H1 (cell line): ENCODE measurements at regions not wholly inside any gene's neighbourhood (a gene's known extent, or its start where the extent isn't known, plus 50 kb on each side); places are given as distances from the start of the nearest gene placed in this dataset.

ENCODE experiments used
- CTCF ChIA-PET: fragments of 300-600 bp; sonication (Branson Sonifier 250); formaldehyde crosslinking; loops from one replicate; lab custom pipeline; 2021; ENCODE audit not compliant: partially characterized antibody; lab: Charles Lee
- POLR2A ChIA-PET: fragments of 300-600 bp; sonication (Branson Sonifier 250); formaldehyde crosslinking; loops from one replicate; lab custom pipeline; 2021; ENCODE audit warnings: inconsistent platforms; ENCODE audit not compliant: partially characterized antibody; lab: Charles Lee
- DNase-seq, 2 experiments: peaks; one replicate each; pipeline versions ENCODE4 v3.0.0 to v3.0.0-alpha.2; 2010 to 2022; ENCODE audit warnings: low spot score in 2 of 2, low read depth in 1 of 2, mixed read lengths in 1 of 2
- FAIRE-seq: peaks from 2 replicates; lab custom pipeline; 2011; peaks lifted over from hg19 to GRCh38; lab: Jason Lieb, UNC
- H2AFZ ChIP-seq: 2 replicates; pipeline ENCODE4 v1.8.1; 2012; ENCODE audit warnings: low read length, inconsistent platforms
- H2AK5ac ChIP-seq: 2 replicates; pipeline ENCODE4 v1.6.1; 2013; ENCODE audit warnings: low read depth, low read length
- H2BK120ac ChIP-seq: replicated peaks from 2 replicates; pipeline ENCODE3; 2013; ENCODE audit warnings: low read depth, low read length, inconsistent platforms
- H2BK12ac ChIP-seq: 2 replicates; pipeline ENCODE4 v1.6.1; 2013; ENCODE audit warnings: low read depth, low read length
- H2BK15ac ChIP-seq: 2 replicates; pipeline ENCODE4 v1.6.1; 2013; ENCODE audit warnings: low read length
- H2BK20ac ChIP-seq: 2 replicates; pipeline ENCODE4 v1.6.1; 2013; ENCODE audit warnings: low read length
- H2BK5ac ChIP-seq: 2 replicates; pipeline ENCODE4 v1.6.1; 2013; ENCODE audit warnings: low read depth, low read length
- H3K14ac ChIP-seq: 2 replicates; pipeline ENCODE4 v1.6.1; 2013; ENCODE audit warnings: inconsistent platforms; ENCODE audit not compliant: insufficient read length
- H3K18ac ChIP-seq: 2 replicates; pipeline ENCODE4 v1.6.1; 2013; ENCODE audit warnings: low read length; ENCODE audit errors: extremely low read depth
- H3K23ac ChIP-seq: 2 replicates; pipeline ENCODE4 v1.6.1; 2013; ENCODE audit warnings: inconsistent platforms; ENCODE audit not compliant: insufficient read length
- H3K23me2 ChIP-seq: 2 replicates; pipeline ENCODE4 v1.6.1; 2013; ENCODE audit warnings: low read depth, low read length
- H3K27ac ChIP-seq: 2 replicates; pipeline ENCODE4 v1.6.1; 2011; ENCODE audit warnings: low read depth, low read length, inconsistent platforms
- H3K27me3 ChIP-seq, 4 experiments: replicated peaks in 1 of 4; 1 replicate in 1 of 4; 2 replicates in 3 of 4; pipeline versions ENCODE4 v1.6.1 to v1.8.1; 2011 to 2013; ENCODE audit warnings: low read length in 3 of 4, mild to moderate bottlenecking in 3 of 4, inconsistent platforms in 2 of 4, mixed read lengths in 2 of 4, moderate library complexity in 1 of 4; ENCODE audit not compliant: control insufficient read depth in 3 of 4, insufficient read depth in 3 of 4; ENCODE audit errors: extremely low read depth in 1 of 4
- H3K36me3 ChIP-seq, 4 experiments: 2 replicates each; pipeline versions ENCODE4 v1.6.1 to v1.8.1; 2011 to 2013; ENCODE audit warnings: mild to moderate bottlenecking in 4 of 4, low read length in 3 of 4, moderate library complexity in 2 of 4, control low read depth in 1 of 4, inconsistent platforms in 1 of 4; ENCODE audit not compliant: insufficient read depth in 4 of 4, control insufficient read depth in 2 of 4
- H3K4ac ChIP-seq: replicated peaks from 2 replicates; pipeline ENCODE3; 2013; ENCODE audit warnings: low read length, low read depth, mixed read lengths, inconsistent platforms; ENCODE audit not compliant: insufficient read length
- H3K4me1 ChIP-seq, 4 experiments: replicated peaks in 1 of 4; 1 replicate in 1 of 4; 2 replicates in 3 of 4; pipeline versions ENCODE4 v1.6.1 to v1.8.1; 2011 to 2013; ENCODE audit warnings: low read length in 3 of 4, inconsistent platforms in 2 of 4, mixed read lengths in 1 of 4; ENCODE audit not compliant: insufficient read depth in 4 of 4, control insufficient read depth in 3 of 4
- H3K4me2 ChIP-seq, 2 experiments: 2 replicates each; pipeline versions ENCODE4 v1.6.1 to v1.8.1; 2011 to 2013; ENCODE audit warnings: low read depth in 2 of 2, low read length in 2 of 2, control low read depth in 1 of 2, inconsistent platforms in 1 of 2, mild to moderate bottlenecking in 1 of 2; ENCODE audit not compliant: insufficient read depth in 1 of 2
- H3K4me3 ChIP-seq, 4 experiments: fragments of 200-600, 300-600 bp in 1 of 4; sonication (generic), shearing (Covaris generic), sonication (Bioruptor Twin) in 1 of 4; 2 replicates each; pipeline versions ENCODE4 v1.5.1 to v1.8.1; 2011 to 2016; ENCODE audit warnings: low read length in 4 of 4, low read depth in 3 of 4, control low read depth in 2 of 4, inconsistent platforms in 2 of 4, mild to moderate bottlenecking in 2 of 4, mixed read lengths in 1 of 4, moderate library complexity in 1 of 4; ENCODE audit not compliant: insufficient read depth in 2 of 4; ENCODE audit errors: extremely low read depth in 1 of 4
- H3K56ac ChIP-seq: replicated peaks from 2 replicates; pipeline ENCODE3; 2013; ENCODE audit warnings: low read depth, mild to moderate bottlenecking, mixed read lengths, low read length, inconsistent platforms; ENCODE audit not compliant: insufficient read length
- H3K79me1 ChIP-seq: 2 replicates; pipeline ENCODE4 v1.6.1; 2013; ENCODE audit warnings: low read depth, low read length, control low read depth
- H3K79me2 ChIP-seq, 2 experiments: 2 replicates each; pipeline versions ENCODE4 v1.6.1 to v1.8.1; 2012 to 2013; ENCODE audit warnings: low read length in 2 of 2, mild to moderate bottlenecking in 2 of 2, inconsistent platforms in 1 of 2; ENCODE audit not compliant: insufficient read depth in 2 of 2, control insufficient read depth in 1 of 2
- H3K9ac ChIP-seq, 4 experiments: replicated peaks in 1 of 4; 1 replicate in 1 of 4; 2 replicates in 3 of 4; pipeline versions ENCODE4 v1.6.1 to v1.8.1; 2011 to 2013; ENCODE audit warnings: low read depth in 3 of 4, low read length in 3 of 4, control low read depth in 2 of 4, mild to moderate bottlenecking in 2 of 4, moderate library complexity in 2 of 4, inconsistent platforms in 1 of 4; ENCODE audit errors: extremely low read depth in 1 of 4
- H3K9me3 ChIP-seq, 2 experiments: 2 replicates each; pipeline versions ENCODE4 v1.6.1 to v1.8.1; 2012 to 2013; ENCODE audit warnings: mild to moderate bottlenecking in 2 of 2, moderate library complexity in 2 of 2, control low read depth in 1 of 2, inconsistent platforms in 1 of 2, low read depth in 1 of 2, low read length in 1 of 2, mixed read lengths in 1 of 2; ENCODE audit not compliant: insufficient read depth in 2 of 2
- H4K20me1 ChIP-seq, 2 experiments: replicated peaks in 1 of 2; 2 replicates each; pipeline versions ENCODE3 to v1.8.1; 2011 to 2013; ENCODE audit warnings: inconsistent platforms in 2 of 2, low read length in 2 of 2, mild to moderate bottlenecking in 1 of 2; ENCODE audit not compliant: insufficient read depth in 2 of 2, control insufficient read depth in 1 of 2
- H4K5ac ChIP-seq: 2 replicates; pipeline ENCODE4 v1.6.1; 2013; ENCODE audit warnings: low read length, low read depth, mixed read lengths, inconsistent platforms; ENCODE audit not compliant: insufficient read length
- H4K8ac ChIP-seq: 2 replicates; pipeline ENCODE4 v1.8.0; 2013; ENCODE audit warnings: mild to moderate bottlenecking, moderate library complexity, low read length, inconsistent platforms; ENCODE audit not compliant: insufficient read depth; ENCODE audit errors: extremely low read depth
- H4K91ac ChIP-seq: replicated peaks from 2 replicates; pipeline ENCODE3; 2013; ENCODE audit warnings: low read length, mixed read lengths, inconsistent platforms; ENCODE audit not compliant: insufficient read length
- BACH1 ChIP-seq: IDR thresholded peaks from 2 replicates; pipeline ENCODE4 v1.6.1; 2012; ENCODE audit warnings: low read length, improper control_type of control experiment
- EGR1 ChIP-seq: IDR thresholded peaks from 2 replicates; pipeline ENCODE4 v1.6.1; 2011; ENCODE audit warnings: low read depth, low read length, borderline replicate concordance
- EZH2 ChIP-seq: fragments of 200-600 bp; sonication (generic); IDR thresholded peaks from 2 replicates; pipeline ENCODE4 v1.7.1; 2012; ENCODE audit warnings: low read depth, mild to moderate bottlenecking, moderate library complexity, low read length, inconsistent platforms; ENCODE audit not compliant: severe bottlenecking
- HDAC2 ChIP-seq, 2 experiments: fragments of 300-600 bp in 1 of 2; sonication (generic) in 1 of 2; IDR thresholded peaks; 2 replicates each; pipeline ENCODE4 v1.6.1; 2011 to 2012; ENCODE audit warnings: low read depth in 2 of 2, low read length in 2 of 2, mild to moderate bottlenecking in 2 of 2, moderate library complexity in 2 of 2, borderline replicate concordance in 1 of 2, inconsistent platforms in 1 of 2
- KDM1A ChIP-seq: fragments of 200-600, 300-600 bp; sonication (generic); IDR thresholded peaks from 2 replicates; pipeline ENCODE4 v1.7.1; 2016; ENCODE audit warnings: mild to moderate bottlenecking, low read length, borderline replicate concordance
- WGBS, 2 experiments: shearing (Covaris generic) in 1 of 2; methylation state at CpG; one replicate each; pipeline versions ENCODE4 v1.1.6 to v1.1.7; 2013 to 2015; ENCODE audit warnings: low lambda C conversion rate in 2 of 2, mixed read lengths in 2 of 2, inconsistent platforms in 1 of 2, low coverage in 1 of 2, missing lambda C conversion rate in 1 of 2; ENCODE audit not compliant: insufficient replicate concordance in 2 of 2, insufficient coverage in 1 of 2, insufficient read length in 1 of 2; ENCODE audit errors: extremely low coverage in 1 of 2, missing lambda C conversion rate in 1 of 2; 5-methylcytosine and 5-hydroxymethylcytosine counted together

- no peak overlapping the region for H2AK5ac ChIP-seq
- no peak overlapping the region for H3K14ac ChIP-seq
- ChIA-PET CTCF (interaction anchor here (0.8 to 1.8 kb wide), 2 partner anchors 9 to 13 kb away, joined by 4 to 5 read pairs; no protein-coding TSS in a partner anchor), POLR2A (no interaction called here)
- no peaks in the 10 kb centered on the region for H4K20me1 ChIP-seq
- no peaks in the 10 kb centered on the region for H3K36me3 ChIP-seq
- no peak overlapping the region for H3K56ac ChIP-seq
- no peak overlapping the region for H3K9ac ChIP-seq
- FAIRE-seq (no peak), DNase-seq (no peak)
- H3K27ac ChIP-seq, result no peak overlapping the region
- no peak overlapping the region for H3K4me3 ChIP-seq
- no peak overlapping the region for H3K18ac ChIP-seq
- WGBS, 2 experiments, result 60% methylated on average over 2 of the region's 2 CpGs; no CpG with 5 or more reads in 1 of the 2 experiments
- no peak overlapping the region for H3K4ac ChIP-seq
- no peak overlapping the region for H3K4me2 ChIP-seq
- no peaks in the 10 kb centered on the region for H3K27me3 ChIP-seq
- no peak overlapping the region for H2BK20ac ChIP-seq
- H2BK5ac ChIP-seq, result no peak overlapping the region
- H3K9me3 ChIP-seq, result peaks cover 0 to 4% of the 10 kb centered on the region in 2 experiments; a peak in 2 of 4 replicates
- H2AFZ ChIP-seq, result no peak overlapping the region
- H2BK12ac ChIP-seq, result no peak overlapping the region
- no peak overlapping the region for H2BK120ac ChIP-seq
- no peaks in the 10 kb centered on the region for H3K79me2 ChIP-seq
- H3K4me1 ChIP-seq, result no peaks in the 10 kb centered on the region
- no peak overlapping the region for H2BK15ac ChIP-seq
- no peak overlapping the region for H4K5ac ChIP-seq
- H4K91ac ChIP-seq, result no peak overlapping the region
- no peak overlapping the region for H4K8ac ChIP-seq
- no peaks in the 10 kb centered on the region for H3K79me1 ChIP-seq
- peaks cover 2% of the 10 kb centered on the region; the same call in 1 of the 2 replicates for H3K23me2 ChIP-seq
- no peak overlapping the region for H3K23ac ChIP-seq
- TF ChIP-seq EGR1 (no peak), KDM1A (no peak), BACH1 (no peak), EZH2 (no peak), HDAC2 (IDR thresholded peaks at IDR 0.05; ENCODE audit: borderline replicate concordance in 1 of 2, low read depth in 2 of 2, low read length in 2 of 2) (no peak)
Observed at GRCh38 chr3:10563396-10563795, 58.0 kb upstream of the ATP2B2 start.
